ENCODE measurements at regions not wholly inside any gene's neighbourhood (a gene's known extent, or its start where the extent isn't known, plus 50 kb on each side); places are given as distances from the start of the nearest gene placed in this dataset.

DNA sequence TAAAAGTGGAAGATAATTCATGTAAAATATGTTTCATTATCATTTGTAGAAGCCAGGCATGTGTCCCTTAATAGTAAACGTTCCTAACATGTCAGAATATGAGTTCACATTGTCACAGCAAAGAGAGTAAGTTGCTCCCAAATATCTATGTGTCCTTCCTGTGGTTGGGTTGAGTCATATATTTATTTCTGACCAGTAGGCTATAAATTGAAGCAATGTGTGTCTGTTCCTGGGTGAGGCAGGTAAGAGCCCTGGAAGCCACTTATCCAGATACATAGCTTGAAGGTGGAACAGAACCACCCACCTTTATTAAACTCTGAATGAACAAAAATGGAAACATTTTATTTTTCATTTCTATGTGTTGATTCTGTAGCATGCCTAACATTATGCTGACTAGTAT, 2251.6 kb downstream of the NCAM2 start:
- Histone ChIP-seq H2AFZ (ENCODE audit: low read depth, low read length) (no peak overlapping the region), H4K20me1 (ENCODE audit: insufficient read depth, low read length) (no peaks in the 10 kb centered on the region), H3K4me2 (ENCODE audit: low read length) (no peak overlapping the region), H3K4me3 (ENCODE audit: low read length) (no peak overlapping the region), H3K36me3 (replicated peaks; ENCODE audit: low read depth, low read length) (no peaks in the 10 kb centered on the region), H3K9me3 (ENCODE audit: insufficient read depth, low read length) (no peaks in the 10 kb centered on the region), H3K79me2 (ENCODE audit: low read length) (no peaks in the 10 kb centered on the region), H3K9ac (ENCODE audit: low read length) (no peak overlapping the region), H3K27ac (ENCODE audit: low read length) (no peak overlapping the region), H3K4me1 (ENCODE audit: low read length) (no peaks in the 10 kb centered on the region), H3K27me3 (ENCODE audit: low read depth, low read length) (no peaks in the 10 kb centered on the region)
- TF ChIP-seq EZH2phosphoT487 (IDR thresholded peaks at IDR 0.05; ENCODE audit: low read depth): no peak
- TF ChIP-seq, protein P1, sequence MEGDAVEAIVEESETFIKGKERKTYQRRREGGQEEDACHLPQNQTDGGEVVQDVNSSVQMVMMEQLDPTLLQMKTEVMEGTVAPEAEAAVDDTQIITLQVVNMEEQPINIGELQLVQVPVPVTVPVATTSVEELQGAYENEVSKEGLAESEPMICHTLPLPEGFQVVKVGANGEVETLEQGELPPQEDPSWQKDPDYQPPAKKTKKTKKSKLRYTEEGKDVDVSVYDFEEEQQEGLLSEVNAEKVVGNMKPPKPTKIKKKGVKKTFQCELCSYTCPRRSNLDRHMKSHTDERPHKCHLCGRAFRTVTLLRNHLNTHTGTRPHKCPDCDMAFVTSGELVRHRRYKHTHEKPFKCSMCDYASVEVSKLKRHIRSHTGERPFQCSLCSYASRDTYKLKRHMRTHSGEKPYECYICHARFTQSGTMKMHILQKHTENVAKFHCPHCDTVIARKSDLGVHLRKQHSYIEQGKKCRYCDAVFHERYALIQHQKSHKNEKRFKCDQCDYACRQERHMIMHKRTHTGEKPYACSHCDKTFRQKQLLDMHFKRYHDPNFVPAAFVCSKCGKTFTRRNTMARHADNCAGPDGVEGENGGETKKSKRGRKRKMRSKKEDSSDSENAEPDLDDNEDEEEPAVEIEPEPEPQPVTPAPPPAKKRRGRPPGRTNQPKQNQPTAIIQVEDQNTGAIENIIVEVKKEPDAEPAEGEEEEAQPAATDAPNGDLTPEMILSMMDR (IDR thresholded peaks at IDR 0.05; ENCODE audit: low read depth, low read length): no peak

DNA sequence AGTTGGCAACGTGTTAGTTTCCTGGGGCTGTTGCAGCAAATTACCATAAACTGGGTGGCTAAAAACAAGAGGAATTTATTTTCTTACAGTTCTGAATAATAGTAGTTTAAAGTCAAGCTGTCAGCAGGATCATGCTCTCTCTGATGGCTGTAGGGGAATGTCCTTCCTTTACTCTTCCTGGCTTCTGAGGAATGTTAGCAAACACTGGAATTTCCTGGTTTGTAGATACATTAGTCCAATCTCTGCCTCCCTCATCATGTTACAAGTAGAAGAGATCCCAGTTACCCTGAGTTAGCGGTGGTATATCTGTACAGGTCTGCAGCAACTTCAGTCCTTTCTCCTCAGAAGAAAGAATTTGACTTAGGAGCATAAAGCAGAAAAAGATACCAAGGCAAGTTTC, 2249.1 kb downstream of the NCAM2 start:
- H3K27ac ChIP-seq (ENCODE audit: low read length): no peak overlapping the region
- no peaks in the 10 kb centered on the region for H3K27me3 ChIP-seq (ENCODE audit: low read depth, low read length)
- no peak overlapping the region for H3K4me3 ChIP-seq (ENCODE audit: low read length)
- H3K4me1 ChIP-seq (ENCODE audit: low read length): no peaks in the 10 kb centered on the region
- H3K36me3 ChIP-seq (replicated peaks; ENCODE audit: low read depth, low read length): no peaks in the 10 kb centered on the region
- H4K20me1 ChIP-seq (ENCODE audit: insufficient read depth, low read length): no peaks in the 10 kb centered on the region
- H3K9ac ChIP-seq (ENCODE audit: low read length): no peak overlapping the region
- H2AFZ ChIP-seq (ENCODE audit: low read depth, low read length): no peak overlapping the region
- H3K4me2 ChIP-seq (ENCODE audit: low read length): no peak overlapping the region
- H3K79me2 ChIP-seq (ENCODE audit: low read length): no peaks in the 10 kb centered on the region
- no peaks in the 10 kb centered on the region for H3K9me3 ChIP-seq (ENCODE audit: insufficient read depth, low read length)
- TF ChIP-seq, protein P1 (IDR thresholded peaks at IDR 0.05; ENCODE audit: low read depth, low read length): no peak
- no peak for TF ChIP-seq EZH2phosphoT487 (IDR thresholded peaks at IDR 0.05; ENCODE audit: low read depth)

- H3K79me2 ChIP-seq (ENCODE audit: low read length): no peaks in the 10 kb centered on the region
- H3K9ac ChIP-seq (ENCODE audit: low read length): no peak overlapping the region
- H3K9me3 ChIP-seq (ENCODE audit: insufficient read depth, low read length): no peaks in the 10 kb centered on the region
- H4K20me1 ChIP-seq (ENCODE audit: insufficient read depth, low read length): no peaks in the 10 kb centered on the region
- no peak overlapping the region for H3K4me3 ChIP-seq (ENCODE audit: low read length)
- no peaks in the 10 kb centered on the region for H3K4me1 ChIP-seq (ENCODE audit: low read length)
- H3K27ac ChIP-seq (ENCODE audit: low read length): no peak overlapping the region
- no peaks in the 10 kb centered on the region for H3K27me3 ChIP-seq (ENCODE audit: low read depth, low read length)
- TF ChIP-seq, protein P1 (IDR thresholded peaks at IDR 0.05; ENCODE audit: low read depth, low read length): no peak
- TF ChIP-seq EZH2phosphoT487 (IDR thresholded peaks at IDR 0.05; ENCODE audit: low read depth): no peak
- no peak overlapping the region for H2AFZ ChIP-seq (ENCODE audit: low read depth, low read length)
- H3K4me2 ChIP-seq (ENCODE audit: low read length): no peak overlapping the region
- no peaks in the 10 kb centered on the region for H3K36me3 ChIP-seq (replicated peaks; ENCODE audit: low read depth, low read length)
Observed at GRCh38 chr21:23245255-23245654, 2247.0 kb downstream of the NCAM2 start.

- no peak for TF ChIP-seq EZH2phosphoT487 (IDR thresholded peaks at IDR 0.05; ENCODE audit: low read depth)
- TF ChIP-seq, protein P1 (IDR thresholded peaks at IDR 0.05; ENCODE audit: low read depth, low read length): no peak
- no peak overlapping the region for H3K9ac ChIP-seq (ENCODE audit: low read length)
- H3K9me3 ChIP-seq (ENCODE audit: insufficient read depth, low read length): no peaks in the 10 kb centered on the region
Observed at GRCh38 chr21:23223882-23224281, 2225.7 kb downstream of the NCAM2 start.

More at GRCh38 chr21:23223882-23224281, 2225.7 kb downstream of the NCAM2 start:
- no peak overlapping the region for H3K27ac ChIP-seq (ENCODE audit: low read length)
- no peaks in the 10 kb centered on the region for H4K20me1 ChIP-seq (ENCODE audit: insufficient read depth, low read length)
- H3K4me1 ChIP-seq (ENCODE audit: low read length): no peaks in the 10 kb centered on the region
- no peaks in the 10 kb centered on the region for H3K27me3 ChIP-seq (ENCODE audit: low read depth, low read length)
- no peaks in the 10 kb centered on the region for H3K36me3 ChIP-seq (replicated peaks; ENCODE audit: low read depth, low read length)
- H2AFZ ChIP-seq (ENCODE audit: low read depth, low read length): no peak overlapping the region
- H3K4me3 ChIP-seq (ENCODE audit: low read length): no peak overlapping the region
- no peaks in the 10 kb centered on the region for H3K79me2 ChIP-seq (ENCODE audit: low read length)
- H3K4me2 ChIP-seq (ENCODE audit: low read length): no peak overlapping the region

Measured in OCI-LY3 (cell line).